HUES48 (cell line): ENCODE measurements at regions not wholly inside any gene's neighbourhood (a gene's known extent, or its start where the extent isn't known, plus 50 kb on each side); places are given as distances from the start of the nearest gene placed in this dataset.
"Not testable (repeated sequence)": the region's sequence is repeated elsewhere in the genome, so short reads cannot be mapped to it uniquely, and the experiment has no call there.

ENCODE experiments used
- H3K27ac ChIP-seq: one replicate; pipeline ENCODE4 v1.7.0; 2013; ENCODE audit warnings: low read depth, low read length, inconsistent platforms
- H3K27me3 ChIP-seq: 2 replicates; pipeline ENCODE4 v1.6.1; 2013; ENCODE audit warnings: mild to moderate bottlenecking, low read length; ENCODE audit not compliant: control insufficient read depth, insufficient read depth
- H3K36me3 ChIP-seq: 2 replicates; pipeline ENCODE4 v1.6.1; 2013; ENCODE audit warnings: low read length; ENCODE audit not compliant: control insufficient read depth, insufficient read depth
- H3K4me1 ChIP-seq: 2 replicates; pipeline ENCODE4 v1.6.1; 2013; ENCODE audit warnings: mild to moderate bottlenecking, low read length; ENCODE audit not compliant: control insufficient read depth, insufficient read depth
- H3K4me3 ChIP-seq: 2 replicates; pipeline ENCODE4 v1.5.1; 2013; ENCODE audit warnings: mild to moderate bottlenecking, low read depth, low read length
- H3K9ac ChIP-seq: 2 replicates; pipeline ENCODE4 v1.6.1; 2013; ENCODE audit warnings: mild to moderate bottlenecking, low read depth, low read length, moderate library complexity
- H3K9me3 ChIP-seq: 2 replicates; pipeline ENCODE4 v1.6.1; 2013; ENCODE audit warnings: low read length; ENCODE audit not compliant: control insufficient read depth, insufficient read depth

- Histone ChIP-seq H3K27me3 (no peaks in the 10 kb centered on the region), H3K9ac (no peak overlapping the region), H3K9me3 (no peaks in the 10 kb centered on the region), H3K4me1 (no peaks in the 10 kb centered on the region), H3K4me3 (no peak overlapping the region), H3K36me3 (no peaks in the 10 kb centered on the region), H3K27ac (no peak overlapping the region)
Measured at GRCh38 chr6:102961902-102962301, 1568.4 kb downstream of the GRIK2 start.

- no peaks in the 10 kb centered on the region for H3K36me3 ChIP-seq
- H3K4me1 ChIP-seq = no peaks in the 10 kb centered on the region
- no peak overlapping the region for H3K4me3 ChIP-seq
- H3K27ac ChIP-seq = no peak overlapping the region
- no peaks in the 10 kb centered on the region for H3K27me3 ChIP-seq
- no peaks in the 10 kb centered on the region for H3K9me3 ChIP-seq
- H3K9ac ChIP-seq = no peak overlapping the region
Measured at GRCh38 chr6:102950967-102951366, 1557.5 kb downstream of the GRIK2 start.

GRCh38 chr6:102944475-102944874, 1551.0 kb downstream of the GRIK2 start:
- Histone ChIP-seq H3K9ac (no peak overlapping the region), H3K27ac (no peak overlapping the region), H3K9me3 (no peaks in the 10 kb centered on the region), H3K36me3 (no peaks in the 10 kb centered on the region), H3K4me3 (no peak overlapping the region), H3K4me1 (no peaks in the 10 kb centered on the region), H3K27me3 (no peaks in the 10 kb centered on the region)

- Histone ChIP-seq H3K27ac (no peak overlapping the region), H3K36me3 (no peaks in the 10 kb centered on the region), H3K27me3 (no peaks in the 10 kb centered on the region), H3K9me3 (no peaks in the 10 kb centered on the region), H3K4me1 (no peaks in the 10 kb centered on the region), H3K9ac (no peak overlapping the region), H3K4me3 (no peak overlapping the region)
Measured at GRCh38 chr6:102942206-102942605, 1548.7 kb downstream of the GRIK2 start.

GRCh38 chr6:102936959-102937358, 1543.5 kb downstream of the GRIK2 start:
- H3K4me1 ChIP-seq = no peaks in the 10 kb centered on the region
- no peaks in the 10 kb centered on the region for H3K36me3 ChIP-seq
- H3K9me3 ChIP-seq = no peaks in the 10 kb centered on the region
- H3K9ac ChIP-seq = no peak overlapping the region
- H3K4me3 ChIP-seq = no peak overlapping the region
- H3K27ac ChIP-seq = no peak overlapping the region
- H3K27me3 ChIP-seq = no peaks in the 10 kb centered on the region

- Histone ChIP-seq H3K4me1 (no peaks in the 10 kb centered on the region), H3K9ac (no peak overlapping the region), H3K4me3 (no peak overlapping the region), H3K9me3 (no peaks in the 10 kb centered on the region), H3K27me3 (no peaks in the 10 kb centered on the region), H3K27ac (no peak overlapping the region), H3K36me3 (no peaks in the 10 kb centered on the region)
Measured at GRCh38 chr6:102928109-102928508, 1534.6 kb downstream of the GRIK2 start.

- Histone ChIP-seq H3K9ac (no peak overlapping the region), H3K9me3 (no peaks in the 10 kb centered on the region), H3K27ac (no peak overlapping the region), H3K4me3 (no peak overlapping the region), H3K27me3 (no peaks in the 10 kb centered on the region), H3K36me3 (no peaks in the 10 kb centered on the region), H3K4me1 (no peaks in the 10 kb centered on the region)
Measured at GRCh38 chr6:102918161-102918560, 1524.7 kb downstream of the GRIK2 start.

- no peak overlapping the region for H3K27ac ChIP-seq
Measured at GRCh38 chr6:102911571-102911970, 1518.1 kb downstream of the GRIK2 start.

GRCh38 chr6:102910701-102911139, 1517.2 kb downstream of the GRIK2 start:
- H3K4me3 ChIP-seq, H3K9ac ChIP-seq, H3K27me3 ChIP-seq, H3K4me1 ChIP-seq, H3K27ac ChIP-seq, H3K36me3 ChIP-seq, H3K9me3 ChIP-seq: not testable (repeated sequence)

More at GRCh38 chr6:102911571-102911970, 1518.1 kb downstream of the GRIK2 start:
- no peak overlapping the region for H3K4me3 ChIP-seq
- H3K27me3 ChIP-seq = no peaks in the 10 kb centered on the region
- H3K4me1 ChIP-seq = no peaks in the 10 kb centered on the region
- no peaks in the 10 kb centered on the region for H3K36me3 ChIP-seq
- H3K9me3 ChIP-seq = no peaks in the 10 kb centered on the region
- H3K9ac ChIP-seq = no peak overlapping the region

- H3K36me3 ChIP-seq = no peaks in the 10 kb centered on the region
- no peak overlapping the region for H3K27ac ChIP-seq
- H3K27me3 ChIP-seq = no peaks in the 10 kb centered on the region
- H3K4me3 ChIP-seq = no peak overlapping the region
- H3K9ac ChIP-seq = no peak overlapping the region
- no peaks in the 10 kb centered on the region for H3K9me3 ChIP-seq
- no peaks in the 10 kb centered on the region for H3K4me1 ChIP-seq
Measured at GRCh38 chr6:102907181-102907580, 1513.7 kb downstream of the GRIK2 start.

GRCh38 chr6:102902471-102902870, 1509.0 kb downstream of the GRIK2 start:
- Histone ChIP-seq H3K36me3 (no peaks in the 10 kb centered on the region), H3K27ac (no peak overlapping the region), H3K9me3 (no peaks in the 10 kb centered on the region), H3K27me3 (no peaks in the 10 kb centered on the region), H3K4me3 (no peak overlapping the region), H3K9ac (no peak overlapping the region), H3K4me1 (no peaks in the 10 kb centered on the region)

- Histone ChIP-seq H3K9ac (no peak overlapping the region), H3K9me3 (no peaks in the 10 kb centered on the region), H3K4me3 (no peak overlapping the region), H3K27ac (no peak overlapping the region), H3K4me1 (no peaks in the 10 kb centered on the region), H3K27me3 (no peaks in the 10 kb centered on the region), H3K36me3 (no peaks in the 10 kb centered on the region)
Measured at GRCh38 chr6:102895683-102896082, 1502.2 kb downstream of the GRIK2 start.
